ENCODE measurements at regions not wholly inside any gene's neighbourhood (a gene's known extent, or its start where the extent isn't known, plus 50 kb on each side); places are given as distances from the start of the nearest gene placed in this dataset.

DNA sequence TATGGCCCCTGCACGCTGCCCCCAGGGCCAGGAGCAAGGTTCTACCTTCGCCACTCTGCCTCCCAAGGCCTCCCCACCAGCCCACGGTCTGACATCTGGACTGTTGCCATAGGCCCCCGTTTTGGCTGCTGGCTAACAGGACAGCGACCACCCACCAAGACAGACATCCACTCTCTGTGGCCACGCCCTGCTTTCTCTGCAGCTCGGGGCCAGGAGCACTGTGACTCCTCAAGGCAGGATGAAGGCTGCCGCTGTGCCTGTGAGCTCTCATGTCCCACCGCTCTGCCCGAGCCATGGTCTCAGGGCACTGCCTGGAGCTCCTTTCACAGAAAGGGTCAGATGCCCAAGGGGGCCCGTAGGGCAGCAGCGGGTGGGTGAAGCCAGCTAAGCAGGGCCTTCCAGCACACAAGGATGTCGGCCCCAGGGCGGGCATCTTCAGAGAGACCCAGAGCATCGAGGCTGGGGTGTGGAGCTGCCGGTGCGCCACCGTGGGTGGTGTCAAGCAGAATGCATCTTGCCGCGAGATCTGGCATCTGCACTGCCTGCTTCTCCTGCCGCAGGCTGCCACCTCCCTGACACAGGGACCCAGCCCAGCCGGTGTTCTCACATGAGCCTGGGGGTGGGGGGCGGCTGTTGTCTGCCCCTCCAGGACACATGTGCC lies 92.2 kb upstream of the ADAMTS2 start:
- no peak for TF ChIP-seq CTCF (conservative IDR thresholded peaks at IDR 0.05; ENCODE audit: low read length)
- no peak for DNase-seq (ENCODE audit: low read depth)
- no peak overlapping the region for H3K4me3 ChIP-seq (ENCODE audit: low read length)

GRCh38 chr5:179436321-179437122 lies 91.3 kb upstream of the ADAMTS2 start:
- no peak for TF ChIP-seq CTCF (conservative IDR thresholded peaks at IDR 0.05; ENCODE audit: low read length)
- DNase-seq (ENCODE audit: low read depth), result no peak
- no peak overlapping the region for H3K4me3 ChIP-seq (ENCODE audit: low read length)

DNA sequence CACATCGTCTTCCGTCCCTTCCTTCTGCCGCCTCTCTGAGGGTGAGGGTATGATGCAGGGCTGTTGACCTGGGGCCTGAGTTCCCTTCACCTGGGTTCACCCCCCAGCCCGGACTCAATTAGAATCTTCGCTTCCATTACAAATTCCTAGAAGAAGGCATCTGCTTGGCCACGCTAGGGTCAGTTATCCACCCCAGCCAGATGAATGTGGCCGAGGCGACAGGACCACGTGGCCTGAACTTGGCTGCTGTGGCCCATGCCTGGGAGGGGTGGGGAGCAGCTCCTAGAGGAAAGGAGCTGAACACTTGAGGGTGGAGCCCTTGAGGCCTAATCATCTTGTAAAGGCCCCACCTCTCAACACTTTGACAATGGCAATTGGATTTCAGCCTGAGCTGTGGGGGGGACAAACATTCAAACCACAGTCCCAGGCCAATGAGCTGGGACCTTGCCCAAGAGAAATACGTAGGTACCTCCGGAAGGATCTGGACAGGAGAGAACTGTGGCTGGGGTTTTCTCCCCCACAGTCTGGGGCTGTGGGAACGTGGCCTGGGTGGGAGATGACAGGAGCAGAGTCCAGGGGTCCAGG lies 90.6 kb upstream of the ADAMTS2 start:
- no peak overlapping the region for H3K4me3 ChIP-seq (ENCODE audit: low read length)
- no peak for TF ChIP-seq CTCF (conservative IDR thresholded peaks at IDR 0.05; ENCODE audit: low read length)
- DNase-seq (ENCODE audit: low read depth), result no peak

GRCh38 chr5:179435181-179435580 lies 89.9 kb upstream of the ADAMTS2 start:
- no peak for DNase-seq (ENCODE audit: low read depth)
- TF ChIP-seq CTCF (conservative IDR thresholded peaks at IDR 0.05; ENCODE audit: low read length), result no peak
- no peak overlapping the region for H3K4me3 ChIP-seq (ENCODE audit: low read length)

DNA sequence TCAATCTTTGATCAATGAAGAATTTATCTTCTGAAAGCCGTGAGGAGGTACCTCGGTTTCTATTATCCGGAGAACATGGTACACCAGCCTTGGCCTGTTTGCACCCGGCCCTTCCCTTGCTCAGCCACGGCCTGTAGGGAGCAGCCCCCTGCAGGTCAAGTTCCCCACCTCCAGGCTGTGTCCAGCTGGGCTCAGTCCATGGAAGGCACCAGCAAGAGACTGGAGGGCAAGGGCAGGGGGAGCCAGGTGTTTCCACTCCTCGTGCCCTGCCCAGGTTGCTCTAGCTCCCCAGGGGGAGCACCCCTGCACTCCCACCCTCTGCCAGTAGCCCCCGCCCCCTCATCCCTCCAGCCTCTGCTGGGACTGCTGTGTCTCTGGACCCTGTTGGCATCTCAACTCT lies 87.3 kb upstream of the ADAMTS2 start:
- no peak for TF ChIP-seq CTCF (conservative IDR thresholded peaks at IDR 0.05; ENCODE audit: low read length)
- DNase-seq (ENCODE audit: low read depth), result no peak
- H3K4me3 ChIP-seq (ENCODE audit: low read length), result no peak overlapping the region

DNA sequence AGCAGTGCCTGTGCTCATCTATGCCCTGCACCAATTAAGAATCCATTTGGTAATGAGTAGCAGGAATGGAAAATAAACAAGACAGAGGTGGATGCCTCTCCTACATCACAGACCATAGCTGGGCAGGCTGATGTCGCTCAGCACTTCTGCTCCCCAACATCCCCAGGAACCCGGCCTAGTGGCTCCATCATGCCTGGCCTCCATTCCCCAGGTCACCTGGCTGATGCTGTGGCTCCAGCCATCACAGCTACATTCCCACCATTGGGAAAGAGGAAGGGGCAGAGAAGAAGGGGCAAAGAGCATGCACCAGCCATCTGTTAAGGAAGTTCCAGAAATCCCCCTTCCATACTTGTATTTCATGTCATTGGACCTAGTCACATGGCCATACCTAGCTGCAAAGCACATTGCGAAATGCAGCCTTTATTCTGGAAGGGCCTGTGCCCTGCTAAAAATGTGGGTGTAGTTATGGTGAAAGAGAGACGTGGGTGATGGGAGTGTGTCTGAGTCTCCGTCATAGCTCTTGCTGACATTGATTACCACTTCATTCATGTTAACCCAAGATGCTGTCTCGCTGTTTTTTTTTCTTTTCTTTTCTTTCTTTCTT lies 86.1 kb upstream of the ADAMTS2 start:
- H3K4me3 ChIP-seq (ENCODE audit: low read length), result no peak overlapping the region
- no peak for DNase-seq (ENCODE audit: low read depth)
- no peak for TF ChIP-seq CTCF (conservative IDR thresholded peaks at IDR 0.05; ENCODE audit: low read length)
